Panc1 (cell line): ENCODE measurements at regions not wholly inside any gene's neighbourhood (a gene's known extent, or its start where the extent isn't known, plus 50 kb on each side); places are given as distances from the start of the nearest gene placed in this dataset.

Experiments
- CTCF ChIP-seq: fragments of 450-650 bp; IDR thresholded peaks from 2 replicates; pipeline ENCODE4 v1.5.1; 2017; ENCODE audit warnings: mild to moderate bottlenecking
- POLR2AphosphoS5 ChIP-seq: IDR thresholded peaks from 2 replicates; pipeline ENCODE4 v1.6.1; 2012; ENCODE audit warnings: mild to moderate bottlenecking, low read depth, low read length, moderate library complexity
- TF ChIP-seq, protein P1 (sequence below), 2 experiments: IDR thresholded peaks; 2 replicates each; pipeline ENCODE4 v1.6.1; 2011 to 2012; ENCODE audit warnings: low read depth in 2 of 2, control low read depth in 1 of 2, low read length in 1 of 2, mild to moderate bottlenecking in 1 of 2, moderate library complexity in 1 of 2; ENCODE audit not compliant: insufficient read depth in 1 of 2

GRCh38 chr17:14752011-14752410, 451.1 kb downstream of the HS3ST3B1 start:
- TF ChIP-seq CTCF (no peak), POLR2AphosphoS5 (no peak)
- TF ChIP-seq, protein P1, sequence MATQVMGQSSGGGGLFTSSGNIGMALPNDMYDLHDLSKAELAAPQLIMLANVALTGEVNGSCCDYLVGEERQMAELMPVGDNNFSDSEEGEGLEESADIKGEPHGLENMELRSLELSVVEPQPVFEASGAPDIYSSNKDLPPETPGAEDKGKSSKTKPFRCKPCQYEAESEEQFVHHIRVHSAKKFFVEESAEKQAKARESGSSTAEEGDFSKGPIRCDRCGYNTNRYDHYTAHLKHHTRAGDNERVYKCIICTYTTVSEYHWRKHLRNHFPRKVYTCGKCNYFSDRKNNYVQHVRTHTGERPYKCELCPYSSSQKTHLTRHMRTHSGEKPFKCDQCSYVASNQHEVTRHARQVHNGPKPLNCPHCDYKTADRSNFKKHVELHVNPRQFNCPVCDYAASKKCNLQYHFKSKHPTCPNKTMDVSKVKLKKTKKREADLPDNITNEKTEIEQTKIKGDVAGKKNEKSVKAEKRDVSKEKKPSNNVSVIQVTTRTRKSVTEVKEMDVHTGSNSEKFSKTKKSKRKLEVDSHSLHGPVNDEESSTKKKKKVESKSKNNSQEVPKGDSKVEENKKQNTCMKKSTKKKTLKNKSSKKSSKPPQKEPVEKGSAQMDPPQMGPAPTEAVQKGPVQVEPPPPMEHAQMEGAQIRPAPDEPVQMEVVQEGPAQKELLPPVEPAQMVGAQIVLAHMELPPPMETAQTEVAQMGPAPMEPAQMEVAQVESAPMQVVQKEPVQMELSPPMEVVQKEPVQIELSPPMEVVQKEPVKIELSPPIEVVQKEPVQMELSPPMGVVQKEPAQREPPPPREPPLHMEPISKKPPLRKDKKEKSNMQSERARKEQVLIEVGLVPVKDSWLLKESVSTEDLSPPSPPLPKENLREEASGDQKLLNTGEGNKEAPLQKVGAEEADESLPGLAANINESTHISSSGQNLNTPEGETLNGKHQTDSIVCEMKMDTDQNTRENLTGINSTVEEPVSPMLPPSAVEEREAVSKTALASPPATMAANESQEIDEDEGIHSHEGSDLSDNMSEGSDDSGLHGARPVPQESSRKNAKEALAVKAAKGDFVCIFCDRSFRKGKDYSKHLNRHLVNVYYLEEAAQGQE (IDR thresholded peaks at IDR 0.05; ENCODE audit: insufficient read depth in 1 of 2, low read depth in 2 of 2, low read length in 1 of 2) = no peak
